NCI-H1092 (cell line): ENCODE measurements at regions not wholly inside any gene's neighbourhood (a gene's known extent, or its start where the extent isn't known, plus 50 kb on each side); places are given as distances from the start of the nearest gene placed in this dataset.
"Not testable (repeated sequence)": the region's sequence is repeated elsewhere in the genome, so short reads cannot be mapped to it uniquely, and the experiment has no call there.

Experiments used
- DNase-seq: peaks from one replicate; lab custom pipeline; 2025; lab: John Stamatoyannopoulos, UW

- DNase-seq: no peak
Measured at GRCh38 chr7:16266877-16267276, 154.5 kb downstream of the CRPPA start.

GRCh38 chr7:16266470-16266869, 154.9 kb downstream of the CRPPA start:
- not testable (repeated sequence) for DNase-seq

GRCh38 chr7:16265863-16266458, 155.4 kb downstream of the CRPPA start:
- DNase-seq: no peak

- DNase-seq: no peak
Measured at GRCh38 chr7:16264823-16265804, 156.2 kb downstream of the CRPPA start.

- DNase-seq: no peak
Measured at GRCh38 chr7:16264036-16264819, 157.1 kb downstream of the CRPPA start.

- DNase-seq: not testable (repeated sequence)
Measured at GRCh38 chr7:16263377-16263776, 158.0 kb downstream of the CRPPA start.

GRCh38 chr7:16261654-16262053, 159.7 kb downstream of the CRPPA start:
- DNase-seq: no peak

GRCh38 chr7:16261100-16261499, 160.2 kb downstream of the CRPPA start:
- DNase-seq: no peak

- DNase-seq: no peak
Measured at GRCh38 chr7:16260236-16260728, 161.1 kb downstream of the CRPPA start.

GRCh38 chr7:16256419-16256818, 164.9 kb downstream of the CRPPA start:
- not testable (repeated sequence) for DNase-seq

- DNase-seq: not testable (repeated sequence)
Measured at GRCh38 chr7:16255952-16256351, 165.4 kb downstream of the CRPPA start.

- DNase-seq: not testable (repeated sequence)
Measured at GRCh38 chr7:16250655-16251054, 170.7 kb downstream of the CRPPA start.

- DNase-seq: not testable (repeated sequence)
Measured at GRCh38 chr7:16249204-16249603, 172.1 kb downstream of the CRPPA start.

GRCh38 chr7:16248556-16248955, 172.8 kb downstream of the CRPPA start:
- DNase-seq: not testable (repeated sequence)

- no peak for DNase-seq
Measured at GRCh38 chr7:16244469-16244868, 176.9 kb downstream of the CRPPA start.

- no peak for DNase-seq
Measured at GRCh38 chr7:16242920-16243319, 178.4 kb downstream of the CRPPA start.

GRCh38 chr7:16241017-16241416, 180.3 kb downstream of the CRPPA start:
- DNase-seq: no peak

GRCh38 chr7:16236381-16236780, 185.0 kb downstream of the CRPPA start:
- no peak for DNase-seq

- no peak for DNase-seq
Measured at GRCh38 chr7:16235147-16236114, 185.9 kb downstream of the CRPPA start.

GRCh38 chr7:16234493-16235146, 186.7 kb downstream of the CRPPA start:
- no peak for DNase-seq
